ENCODE measurements at regions not wholly inside any gene's neighbourhood (a gene's known extent, or its start where the extent isn't known, plus 50 kb on each side); places are given as distances from the start of the nearest gene placed in this dataset.

DNA sequence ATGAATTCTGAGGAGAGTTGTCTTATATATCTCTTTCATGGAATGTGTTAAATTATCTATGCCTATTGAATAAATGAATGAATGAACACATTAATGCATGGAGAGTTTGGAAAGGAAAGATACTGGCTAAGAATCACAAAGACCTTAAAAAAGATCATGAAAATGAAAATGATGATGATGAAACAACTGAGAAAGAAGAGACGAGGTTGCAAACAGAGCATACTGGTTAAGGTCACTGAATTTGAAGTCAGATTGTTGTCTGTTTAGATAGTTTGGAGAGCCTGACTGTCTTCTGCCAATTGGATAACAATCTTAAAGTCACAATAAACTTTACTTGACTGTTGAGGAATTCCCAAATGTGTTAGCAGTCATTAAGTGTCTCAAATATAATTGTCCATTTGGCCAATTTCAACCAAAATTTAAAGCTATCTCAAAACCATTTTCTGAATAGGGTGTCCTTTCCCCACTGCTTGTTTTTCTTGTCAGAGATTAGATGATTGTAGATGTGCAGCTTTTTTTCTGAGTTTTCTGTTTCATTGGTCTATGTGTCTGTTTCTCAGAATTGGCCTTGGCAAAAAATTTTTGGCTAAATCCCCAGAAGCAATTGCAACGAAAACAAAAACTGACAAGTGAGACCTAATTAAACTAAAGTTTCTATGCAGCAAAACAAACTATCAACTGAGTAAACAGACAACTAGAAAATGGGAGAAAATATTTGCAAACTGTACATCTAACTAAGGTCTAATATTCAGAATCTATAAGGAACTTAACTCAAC lies 132.2 kb downstream of the PTGER3 start:
- DNase-seq (ENCODE audit: low spot score in 2 of 2), result no peak
- no peaks in the 10 kb centered on the region for H3K27me3 ChIP-seq
- intact Hi-C loops (cut with DNase I), result no loop called here
- no peaks in the 10 kb centered on the region for H3K36me3 ChIP-seq
- TF ChIP-seq, protein P1, sequence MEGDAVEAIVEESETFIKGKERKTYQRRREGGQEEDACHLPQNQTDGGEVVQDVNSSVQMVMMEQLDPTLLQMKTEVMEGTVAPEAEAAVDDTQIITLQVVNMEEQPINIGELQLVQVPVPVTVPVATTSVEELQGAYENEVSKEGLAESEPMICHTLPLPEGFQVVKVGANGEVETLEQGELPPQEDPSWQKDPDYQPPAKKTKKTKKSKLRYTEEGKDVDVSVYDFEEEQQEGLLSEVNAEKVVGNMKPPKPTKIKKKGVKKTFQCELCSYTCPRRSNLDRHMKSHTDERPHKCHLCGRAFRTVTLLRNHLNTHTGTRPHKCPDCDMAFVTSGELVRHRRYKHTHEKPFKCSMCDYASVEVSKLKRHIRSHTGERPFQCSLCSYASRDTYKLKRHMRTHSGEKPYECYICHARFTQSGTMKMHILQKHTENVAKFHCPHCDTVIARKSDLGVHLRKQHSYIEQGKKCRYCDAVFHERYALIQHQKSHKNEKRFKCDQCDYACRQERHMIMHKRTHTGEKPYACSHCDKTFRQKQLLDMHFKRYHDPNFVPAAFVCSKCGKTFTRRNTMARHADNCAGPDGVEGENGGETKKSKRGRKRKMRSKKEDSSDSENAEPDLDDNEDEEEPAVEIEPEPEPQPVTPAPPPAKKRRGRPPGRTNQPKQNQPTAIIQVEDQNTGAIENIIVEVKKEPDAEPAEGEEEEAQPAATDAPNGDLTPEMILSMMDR (IDR thresholded peaks at IDR 0.05), result no peak
- no peaks in the 10 kb centered on the region for H3K9me3 ChIP-seq
- H3K4me3 ChIP-seq, result no peak overlapping the region
- no peak overlapping the region for H3K27ac ChIP-seq
- peaks cover 0 to 5% of the 10 kb centered on the region in 2 donors for H3K4me1 ChIP-seq

GRCh38 chr1:70916034-70916427 lies 131.6 kb downstream of the PTGER3 start:
- intact Hi-C loops (cut with DNase I), result no loop called here
- no peaks in the 10 kb centered on the region for H3K9me3 ChIP-seq
- no peak for DNase-seq (ENCODE audit: low spot score in 2 of 2)
- no peaks in the 10 kb centered on the region for H3K27me3 ChIP-seq
- H3K4me3 ChIP-seq, result no peak overlapping the region
- H3K4me1 ChIP-seq, result peaks cover 0 to 5% of the 10 kb centered on the region in 2 donors
- TF ChIP-seq, protein P1 (IDR thresholded peaks at IDR 0.05), result no peak
- no peaks in the 10 kb centered on the region for H3K36me3 ChIP-seq
- H3K27ac ChIP-seq, result no peak overlapping the region

- intact Hi-C loops (cut with DNase I), result no loop called here
- H3K27ac ChIP-seq, result no peak overlapping the region
- TF ChIP-seq, protein P1 (IDR thresholded peaks at IDR 0.05), result no peak
- H3K9me3 ChIP-seq, result no peaks in the 10 kb centered on the region
- no peaks in the 10 kb centered on the region for H3K27me3 ChIP-seq
- H3K4me3 ChIP-seq, result no peak overlapping the region
- H3K36me3 ChIP-seq, result no peaks in the 10 kb centered on the region
- no peak for DNase-seq (ENCODE audit: low spot score in 2 of 2)
- peaks cover 0 to 5% of the 10 kb centered on the region in 2 donors for H3K4me1 ChIP-seq
These were observed 127.8 kb downstream of the PTGER3 start for GRCh38 chr1:70919706-70920323.
